ENCODE measurements at regions not wholly inside any gene's neighbourhood (a gene's known extent, or its start where the extent isn't known, plus 50 kb on each side); places are given as distances from the start of the nearest gene placed in this dataset.

- H3K27me3 ChIP-seq (ENCODE audit: low read depth, low read length) = no peaks in the 10 kb centered on the region
- no peaks in the 10 kb centered on the region for H4K20me1 ChIP-seq (ENCODE audit: insufficient read depth, low read length)
- no peak overlapping the region for H3K4me2 ChIP-seq (ENCODE audit: low read length)
- H3K4me3 ChIP-seq (ENCODE audit: low read length) = no peak overlapping the region
- no peaks in the 10 kb centered on the region for H3K9me3 ChIP-seq (ENCODE audit: insufficient read depth, low read length)
- no peak overlapping the region for H3K9ac ChIP-seq (ENCODE audit: low read length)
- H3K4me1 ChIP-seq (ENCODE audit: low read length) = no peaks in the 10 kb centered on the region
- no peaks in the 10 kb centered on the region for H3K36me3 ChIP-seq (replicated peaks; ENCODE audit: low read depth, low read length)
- H3K79me2 ChIP-seq (ENCODE audit: low read length) = no peaks in the 10 kb centered on the region
- TF ChIP-seq CTCF (IDR thresholded peaks at IDR 0.05; ENCODE audit: low read depth, low read length) (no peak), EZH2phosphoT487 (IDR thresholded peaks at IDR 0.05; ENCODE audit: low read depth) (no peak)
- no peak overlapping the region for H2AFZ ChIP-seq (ENCODE audit: low read depth, low read length)
- no peak overlapping the region for H3K27ac ChIP-seq (ENCODE audit: low read length)
These were observed 120.1 kb upstream of the GPM6A start for GRCh38 chr4:175932116-175932515.

DNA sequence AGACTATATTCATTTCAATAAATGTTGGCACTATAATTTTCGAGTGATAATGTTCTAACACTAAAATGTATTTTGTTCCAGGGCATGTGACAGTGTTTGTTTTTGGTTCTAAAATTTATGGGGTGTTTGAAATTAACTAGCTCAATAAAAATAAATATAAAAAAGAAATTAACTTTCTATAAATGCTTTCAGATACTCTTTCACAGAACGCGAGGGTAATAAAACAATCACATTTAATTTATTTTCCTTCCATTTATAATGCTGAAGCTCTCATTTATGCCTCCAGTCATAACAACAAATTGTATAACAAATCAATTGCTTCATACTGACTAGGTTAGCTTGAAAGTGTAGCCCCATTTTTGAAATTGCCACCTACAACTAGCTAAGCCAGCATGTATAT, 122.4 kb upstream of the GPM6A start:
- no peaks in the 10 kb centered on the region for H3K9me3 ChIP-seq (ENCODE audit: insufficient read depth, low read length)
- no peak overlapping the region for H3K9ac ChIP-seq (ENCODE audit: low read length)
- H3K4me3 ChIP-seq (ENCODE audit: low read length) = no peak overlapping the region
- TF ChIP-seq EZH2phosphoT487 (IDR thresholded peaks at IDR 0.05; ENCODE audit: low read depth) = no peak
- no peak for TF ChIP-seq CTCF (IDR thresholded peaks at IDR 0.05; ENCODE audit: low read depth, low read length)
- no peaks in the 10 kb centered on the region for H3K4me1 ChIP-seq (ENCODE audit: low read length)
- H3K27ac ChIP-seq (ENCODE audit: low read length) = no peak overlapping the region
- H4K20me1 ChIP-seq (ENCODE audit: insufficient read depth, low read length) = no peaks in the 10 kb centered on the region
- H2AFZ ChIP-seq (ENCODE audit: low read depth, low read length) = no peak overlapping the region
- no peak overlapping the region for H3K4me2 ChIP-seq (ENCODE audit: low read length)
- H3K79me2 ChIP-seq (ENCODE audit: low read length) = no peaks in the 10 kb centered on the region
- no peaks in the 10 kb centered on the region for H3K36me3 ChIP-seq (replicated peaks; ENCODE audit: low read depth, low read length)
- no peaks in the 10 kb centered on the region for H3K27me3 ChIP-seq (ENCODE audit: low read depth, low read length)

DNA sequence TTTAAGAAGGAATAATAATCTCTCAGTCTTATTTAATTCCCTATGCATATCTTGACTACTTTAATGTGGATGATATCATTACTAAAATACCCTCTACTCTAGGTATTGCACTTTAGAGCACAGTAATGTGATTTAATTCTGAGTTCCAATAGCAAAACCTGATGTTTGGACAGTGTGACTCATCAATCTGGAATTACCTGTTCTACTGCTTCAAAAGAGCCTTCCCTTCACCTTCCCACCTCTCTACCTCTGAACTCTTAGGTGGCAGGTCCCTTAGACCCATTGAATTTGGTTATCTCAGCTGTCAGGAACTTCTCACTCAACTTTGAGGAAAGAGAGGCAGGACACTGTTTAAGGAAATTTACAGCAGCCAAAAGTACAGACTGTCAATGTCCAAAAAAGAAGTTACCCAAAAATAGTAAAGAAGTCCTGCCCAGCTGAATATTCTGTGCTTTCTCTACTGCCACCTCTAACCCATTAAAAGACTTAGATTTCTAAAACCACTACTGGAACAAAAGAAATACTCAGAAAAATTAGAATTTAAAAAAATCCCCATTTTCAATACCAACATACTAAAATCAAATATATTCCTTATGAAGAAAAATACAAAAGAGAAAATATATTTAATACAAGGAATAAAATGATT, 123.1 kb upstream of the GPM6A start:
- H3K36me3 ChIP-seq (replicated peaks; ENCODE audit: low read depth, low read length) = no peaks in the 10 kb centered on the region
- no peak for TF ChIP-seq EZH2phosphoT487 (IDR thresholded peaks at IDR 0.05; ENCODE audit: low read depth)
- no peak for TF ChIP-seq CTCF (IDR thresholded peaks at IDR 0.05; ENCODE audit: low read depth, low read length)
- no peaks in the 10 kb centered on the region for H4K20me1 ChIP-seq (ENCODE audit: insufficient read depth, low read length)
- no peak overlapping the region for H3K9ac ChIP-seq (ENCODE audit: low read length)
- H3K9me3 ChIP-seq (ENCODE audit: insufficient read depth, low read length) = no peaks in the 10 kb centered on the region
- no peak overlapping the region for H3K4me2 ChIP-seq (ENCODE audit: low read length)
- no peaks in the 10 kb centered on the region for H3K27me3 ChIP-seq (ENCODE audit: low read depth, low read length)
- H3K27ac ChIP-seq (ENCODE audit: low read length) = no peak overlapping the region
- H2AFZ ChIP-seq (ENCODE audit: low read depth, low read length) = no peak overlapping the region
- no peaks in the 10 kb centered on the region for H3K79me2 ChIP-seq (ENCODE audit: low read length)
- no peak overlapping the region for H3K4me3 ChIP-seq (ENCODE audit: low read length)
- no peaks in the 10 kb centered on the region for H3K4me1 ChIP-seq (ENCODE audit: low read length)

GRCh38 chr4:175944126-175944910, 121.3 kb upstream of the WDR17 start:
- H4K20me1 ChIP-seq (ENCODE audit: insufficient read depth, low read length) = no peaks in the 10 kb centered on the region

More at GRCh38 chr4:175944126-175944910, 121.3 kb upstream of the WDR17 start:
- Histone ChIP-seq H3K27me3 (ENCODE audit: low read depth, low read length) (no peaks in the 10 kb centered on the region), H3K27ac (ENCODE audit: low read length) (no peak overlapping the region), H2AFZ (ENCODE audit: low read depth, low read length) (no peak overlapping the region), H3K4me3 (ENCODE audit: low read length) (no peak overlapping the region), H3K36me3 (replicated peaks; ENCODE audit: low read depth, low read length) (no peaks in the 10 kb centered on the region), H3K9ac (ENCODE audit: low read length) (no peak overlapping the region), H3K79me2 (ENCODE audit: low read length) (no peaks in the 10 kb centered on the region), H3K4me1 (ENCODE audit: low read length) (no peaks in the 10 kb centered on the region), H3K4me2 (ENCODE audit: low read length) (no peak overlapping the region), H3K9me3 (ENCODE audit: insufficient read depth, low read length) (no peaks in the 10 kb centered on the region)
- no peak for TF ChIP-seq EZH2phosphoT487 (IDR thresholded peaks at IDR 0.05; ENCODE audit: low read depth)
- TF ChIP-seq CTCF (IDR thresholded peaks at IDR 0.05; ENCODE audit: low read depth, low read length) = no peak

All from OCI-LY3 (cell line).